Fibroblast of skin of back (primary cell): ENCODE measurements at regions not wholly inside any gene's neighbourhood (a gene's known extent, or its start where the extent isn't known, plus 50 kb on each side); places are given as distances from the start of the nearest gene placed in this dataset.

Experiments
- DNase-seq: peaks from one replicate; pipeline ENCODE4 v3.0.0-alpha.2; 2013

- DNase-seq: no peak
These were observed 142.2 kb downstream of the IRS2 start for GRCh38 chr13:109644069-109644750.

GRCh38 chr13:109642358-109642757 lies 144.0 kb downstream of the IRS2 start:
- DNase-seq: no peak

DNA sequence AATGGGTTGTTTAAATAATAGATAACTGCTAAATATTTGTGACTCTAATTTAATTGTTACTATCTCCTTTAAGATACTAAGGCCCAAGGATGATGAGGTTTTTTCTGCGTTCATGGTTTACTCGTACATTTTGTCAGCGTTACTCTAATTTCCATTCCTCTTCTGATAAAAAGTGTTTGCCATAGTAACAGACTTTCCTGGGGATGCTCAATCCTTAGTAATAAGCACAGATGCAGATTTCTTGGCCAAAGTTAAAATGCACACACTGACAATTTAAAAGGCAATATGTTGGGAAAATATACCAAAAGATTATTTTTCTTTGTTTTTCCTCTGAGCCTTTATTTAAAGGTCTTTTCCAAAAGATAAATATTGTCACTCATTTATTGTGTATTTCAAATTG lies 149.6 kb downstream of the IRS2 start:
- no peak for DNase-seq

- no peak for DNase-seq
These were observed 155.3 kb downstream of the IRS2 start for GRCh38 chr13:109631069-109631468.

DNA sequence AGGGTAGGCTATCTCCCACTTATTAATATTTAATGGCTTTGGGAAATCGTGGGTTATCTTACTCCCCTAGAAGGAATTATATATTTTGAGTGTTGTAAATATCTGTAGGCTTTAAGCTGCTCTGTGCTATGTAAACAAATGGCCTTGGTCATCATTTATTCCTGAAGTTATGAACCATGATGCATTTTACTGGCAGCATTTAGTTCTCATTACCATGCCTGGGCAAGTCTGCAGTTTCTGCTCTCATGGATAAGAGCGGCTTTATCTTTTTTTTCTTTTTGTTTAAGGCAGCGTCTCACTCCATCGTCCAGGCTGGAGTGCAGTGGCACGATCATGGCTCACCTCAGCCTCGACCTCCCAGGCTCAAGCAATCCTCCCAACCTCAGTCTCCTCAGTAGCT lies 156.1 kb downstream of the IRS2 start:
- no peak for DNase-seq

DNA sequence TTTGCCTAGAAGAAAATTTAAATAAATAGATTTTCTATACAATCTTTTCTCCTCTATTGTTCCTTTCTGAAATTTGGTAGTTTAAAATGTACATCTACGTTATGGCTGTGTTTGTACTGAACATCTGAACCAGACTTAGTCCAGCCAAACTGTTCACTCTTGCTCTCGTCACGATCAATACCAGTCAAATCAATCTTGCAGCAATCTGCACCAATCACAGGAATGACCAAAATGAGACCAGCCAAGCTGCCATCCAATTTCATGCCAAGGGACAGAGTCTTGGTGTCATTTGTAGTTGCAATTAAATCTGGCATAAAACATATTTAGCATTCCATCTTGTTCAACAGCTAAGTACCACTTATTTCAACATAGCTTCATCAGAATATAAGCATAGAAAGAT lies 156.6 kb downstream of the IRS2 start:
- no peak for DNase-seq

DNA sequence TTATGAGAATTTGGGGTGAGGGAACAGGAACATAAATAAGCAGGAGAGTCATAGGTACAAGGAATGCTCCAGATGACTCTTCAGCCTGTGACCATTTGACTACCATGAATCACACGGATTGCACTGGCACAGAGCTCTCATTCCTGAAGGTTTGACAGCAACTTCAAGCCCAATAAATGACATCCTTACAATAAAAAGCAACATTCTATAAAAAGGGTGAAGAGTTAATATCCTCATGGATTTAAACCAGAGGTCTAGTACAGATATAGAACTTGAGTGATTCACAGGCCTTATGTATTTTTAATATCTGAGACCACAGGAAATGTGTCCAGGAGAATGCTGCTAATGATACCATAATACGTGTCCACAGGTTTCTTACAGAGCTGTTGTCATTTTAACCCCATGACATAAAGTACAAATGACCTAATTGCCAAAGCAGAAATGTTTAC lies 158.1 kb downstream of the IRS2 start:
- peak; percentile 91 for DNase-seq

- DNase-seq: no peak
These were observed 158.7 kb downstream of the IRS2 start for GRCh38 chr13:109627649-109628048.

DNA sequence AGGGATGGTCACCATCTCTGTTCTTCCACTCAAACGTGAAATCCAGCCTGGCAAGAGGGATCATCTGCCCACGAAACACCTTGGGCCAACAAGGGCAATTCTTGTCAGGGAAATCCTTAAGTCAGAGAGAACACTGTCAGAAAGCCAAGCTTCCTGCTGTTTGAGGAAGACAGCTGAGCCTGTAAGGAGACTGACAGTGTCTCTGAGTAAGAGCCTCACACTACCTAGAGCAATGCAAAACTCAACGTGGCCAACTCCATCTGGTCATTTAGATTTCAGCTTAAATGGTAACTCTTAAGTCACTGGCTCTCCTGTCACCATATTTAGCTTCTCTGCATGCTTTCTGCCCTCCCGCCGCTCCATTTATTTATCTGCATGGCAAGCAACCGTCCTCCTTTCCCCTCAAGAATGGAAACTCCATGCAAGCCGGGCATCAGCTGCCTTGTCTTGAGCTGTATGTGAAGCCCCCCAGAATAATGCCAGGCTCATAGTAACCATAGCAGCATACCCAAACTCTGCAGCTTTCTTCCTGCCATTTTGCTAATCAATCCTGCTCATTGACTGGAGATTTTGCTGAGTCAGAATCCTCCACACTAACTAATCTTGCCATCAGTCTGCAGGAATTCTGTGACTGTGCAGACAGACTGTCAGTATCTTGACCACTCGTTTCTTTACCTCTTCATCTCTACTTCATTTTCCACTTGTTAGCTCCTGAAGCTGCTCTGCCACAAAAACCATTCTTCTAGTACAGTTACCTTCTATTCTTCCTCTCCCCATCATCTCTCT lies 159.8 kb downstream of the IRS2 start:
- no peak for DNase-seq

GRCh38 chr13:109625156-109625555 lies 161.2 kb downstream of the IRS2 start:
- no peak for DNase-seq

GRCh38 chr13:109622006-109622405 lies 164.4 kb downstream of the IRS2 start:
- no peak for DNase-seq

GRCh38 chr13:109615721-109616420 lies 170.5 kb downstream of the IRS2 start:
- peak; percentile 33 for DNase-seq

GRCh38 chr13:109611912-109612691 lies 174.3 kb downstream of the IRS2 start:
- no peak for DNase-seq

GRCh38 chr13:109610517-109610916 lies 175.9 kb downstream of the IRS2 start:
- no peak for DNase-seq

- DNase-seq: no peak
These were observed 177.9 kb downstream of the IRS2 start for GRCh38 chr13:109608503-109608902.

- DNase-seq: no peak
These were observed 178.3 kb downstream of the IRS2 start for GRCh38 chr13:109608059-109608458.

GRCh38 chr13:109606520-109606919 lies 179.9 kb downstream of the IRS2 start:
- DNase-seq: no peak

DNA sequence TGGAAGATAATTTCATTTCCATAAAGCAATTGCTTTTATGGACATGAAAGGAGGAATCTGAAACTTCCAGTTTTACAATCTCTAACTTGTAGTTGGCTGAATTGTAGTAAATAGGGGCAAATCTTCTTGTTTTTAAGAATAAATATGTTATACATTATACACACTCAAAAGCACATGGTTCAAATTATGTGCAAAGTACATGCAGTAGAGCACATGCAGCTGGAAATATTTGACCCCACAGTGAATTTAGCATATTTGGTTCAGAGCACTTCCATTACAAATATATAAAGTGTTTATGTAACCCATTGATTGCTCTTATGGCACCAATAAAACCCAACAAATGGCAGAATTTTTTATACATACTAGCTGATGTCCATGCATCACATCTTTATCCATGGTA lies 180.5 kb downstream of the IRS2 start:
- no peak for DNase-seq

GRCh38 chr13:109604894-109605293 lies 181.5 kb downstream of the IRS2 start:
- no peak for DNase-seq

DNA sequence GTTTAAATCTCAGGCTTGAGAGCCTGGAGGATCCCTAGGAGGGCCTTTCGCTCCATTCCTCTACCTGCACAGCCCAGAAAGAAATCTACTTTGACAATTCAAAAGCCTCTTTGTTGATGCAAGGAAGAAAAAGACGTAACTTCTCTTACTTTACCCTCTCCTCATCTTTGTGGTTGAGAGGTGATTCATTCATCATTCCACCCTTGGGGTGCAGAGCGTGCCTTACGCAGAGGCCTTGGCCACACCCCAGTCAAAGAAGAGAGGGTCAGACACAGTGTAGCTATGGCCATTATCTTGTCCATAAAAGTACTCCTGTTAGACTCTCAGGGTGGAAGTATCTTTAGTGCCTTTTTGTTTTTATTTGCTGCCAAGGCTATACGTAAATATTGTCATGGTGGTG lies 184.0 kb downstream of the IRS2 start:
- DNase-seq: no peak

DNA sequence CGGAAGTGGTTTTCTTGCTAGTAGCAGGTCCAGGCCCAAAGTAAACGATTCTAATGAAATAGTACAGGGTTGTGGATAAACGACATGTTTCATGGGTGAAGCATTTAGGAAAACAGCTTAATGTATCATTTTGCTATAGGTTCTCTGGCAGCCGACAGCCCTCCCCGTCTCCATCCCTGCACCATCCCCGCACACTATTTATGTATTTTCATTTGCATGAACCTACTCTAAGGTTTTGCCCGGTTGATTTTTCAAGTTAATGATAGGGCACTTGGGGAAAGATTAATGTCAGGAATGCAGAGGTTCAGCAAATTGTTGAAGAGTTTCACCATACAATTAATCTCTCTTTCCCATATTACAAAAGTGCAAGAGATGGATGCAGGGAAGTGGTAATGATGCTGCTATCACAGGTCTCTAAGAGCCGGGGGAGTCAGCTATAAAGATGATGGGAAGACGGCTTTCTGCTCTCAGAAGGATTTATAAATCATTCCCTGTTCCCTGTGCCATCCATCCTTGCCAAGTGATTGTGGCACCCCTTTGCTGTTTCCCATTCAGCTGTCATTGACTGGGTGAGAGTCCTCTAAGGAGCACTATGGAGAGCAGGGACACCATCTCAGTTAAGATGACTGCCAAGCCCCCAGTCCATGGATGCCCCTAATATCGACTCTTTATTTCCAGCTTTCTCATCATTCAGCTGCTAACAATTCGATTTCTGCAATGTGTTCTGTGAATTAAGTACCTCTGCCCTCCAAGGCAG lies 186.3 kb downstream of the IRS2 start:
- peak; percentile 2 for DNase-seq

DNA sequence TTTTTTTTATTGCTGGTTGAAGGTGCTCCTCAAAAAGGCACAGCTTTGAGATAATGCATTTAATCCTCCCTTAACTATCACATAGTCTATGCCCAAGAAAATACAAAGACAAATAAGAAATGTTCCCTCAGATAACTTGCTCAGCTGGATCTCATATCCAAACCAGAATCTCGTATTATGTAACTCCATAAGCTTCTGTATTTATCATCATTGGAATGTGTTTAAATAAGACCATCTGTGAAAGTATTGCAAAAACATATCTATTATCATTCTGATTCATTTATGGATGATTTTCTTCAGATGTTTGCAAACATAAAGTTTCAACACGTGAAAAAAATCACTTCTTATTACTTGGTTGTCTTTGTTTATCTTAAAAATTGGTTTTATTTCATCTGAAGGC lies 190.9 kb downstream of the IRS2 start:
- peak; percentile 23 for DNase-seq
